GM18519 (cell line): ENCODE measurements at regions not wholly inside any gene's neighbourhood (a gene's known extent, or its start where the extent isn't known, plus 50 kb on each side); places are given as distances from the start of the nearest gene placed in this dataset.
"Not testable (repeated sequence)": the region's sequence is repeated elsewhere in the genome, so short reads cannot be mapped to it uniquely, and the experiment has no call there.

ENCODE experiments used
- ATAC-seq: cut with Tn5 transposase; IDR thresholded peaks from one replicate; pipeline ENCODE4 v1.9.1; 2021; ENCODE audit warnings: mild to moderate bottlenecking, moderate library complexity; ENCODE audit not compliant: unreplicated experiment, low FRiP score

DNA sequence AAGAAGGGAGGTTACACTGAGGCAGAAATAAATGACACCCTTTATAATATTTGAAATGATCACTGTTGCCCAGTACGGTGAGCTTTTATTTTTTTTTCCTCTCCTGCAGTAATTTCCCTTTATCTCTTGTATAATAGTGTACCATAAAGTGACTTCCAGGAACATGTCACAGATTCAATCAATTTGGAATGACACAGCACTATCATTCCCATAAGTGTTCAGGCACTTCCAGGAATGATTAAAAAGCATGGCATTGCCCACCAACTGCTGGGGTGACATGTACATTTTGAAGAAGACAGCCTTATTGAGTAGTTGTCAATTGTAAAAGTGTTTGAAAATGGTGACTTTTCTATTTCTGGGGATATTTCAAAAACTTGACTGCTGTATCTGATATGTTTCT is 1700.9 kb upstream of the NUDT12 start:
- ATAC-seq, result no peak

DNA sequence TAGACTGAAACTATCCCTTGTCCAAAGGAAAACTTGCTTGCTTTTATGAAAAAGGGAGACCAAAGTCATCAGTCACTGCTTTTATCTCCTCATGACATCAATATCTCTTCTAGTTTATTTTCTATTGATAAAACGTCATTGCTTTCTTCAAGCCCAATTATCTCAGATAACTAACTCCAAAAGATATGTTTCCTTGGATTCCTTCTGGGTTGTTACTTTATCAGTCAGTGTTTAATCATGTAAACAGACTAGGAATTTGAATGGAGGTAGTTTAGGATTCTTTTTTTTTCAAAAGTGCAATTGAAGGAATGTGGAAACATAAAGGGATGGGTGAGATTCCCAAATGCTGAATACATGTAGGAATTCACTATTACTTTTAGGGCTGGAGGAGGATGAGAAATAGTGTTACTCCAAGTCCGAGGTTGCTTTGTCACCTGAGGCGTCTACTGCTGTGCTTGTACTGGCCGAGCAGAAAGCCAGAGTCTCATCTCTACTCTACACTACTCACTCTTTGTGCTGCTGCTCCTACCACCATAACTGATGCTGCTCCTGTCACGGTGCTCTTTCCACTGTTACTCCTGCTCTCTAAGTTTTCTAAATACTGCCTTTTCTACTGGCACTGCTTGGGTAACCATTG is 1697.1 kb upstream of the NUDT12 start:
- no peak for ATAC-seq

DNA sequence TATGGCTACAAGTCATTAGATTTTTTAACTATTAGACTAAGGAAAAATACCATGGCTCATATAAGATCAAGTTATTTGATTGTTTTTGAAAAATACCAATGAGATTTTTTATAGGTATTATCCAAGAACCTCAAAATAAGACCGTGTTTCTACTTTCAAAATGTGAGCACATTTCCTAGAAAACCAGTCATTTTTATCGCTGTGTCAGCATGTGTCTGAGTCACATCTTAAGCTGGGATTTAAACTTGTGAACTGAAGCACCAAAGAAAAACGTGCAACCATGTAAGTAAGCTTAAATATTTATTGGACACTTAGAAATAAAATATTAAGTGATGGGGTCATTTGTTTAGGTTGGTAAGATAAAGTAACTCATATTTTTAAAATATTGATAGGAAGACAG is 1676.0 kb upstream of the NUDT12 start:
- ATAC-seq, result no peak

DNA sequence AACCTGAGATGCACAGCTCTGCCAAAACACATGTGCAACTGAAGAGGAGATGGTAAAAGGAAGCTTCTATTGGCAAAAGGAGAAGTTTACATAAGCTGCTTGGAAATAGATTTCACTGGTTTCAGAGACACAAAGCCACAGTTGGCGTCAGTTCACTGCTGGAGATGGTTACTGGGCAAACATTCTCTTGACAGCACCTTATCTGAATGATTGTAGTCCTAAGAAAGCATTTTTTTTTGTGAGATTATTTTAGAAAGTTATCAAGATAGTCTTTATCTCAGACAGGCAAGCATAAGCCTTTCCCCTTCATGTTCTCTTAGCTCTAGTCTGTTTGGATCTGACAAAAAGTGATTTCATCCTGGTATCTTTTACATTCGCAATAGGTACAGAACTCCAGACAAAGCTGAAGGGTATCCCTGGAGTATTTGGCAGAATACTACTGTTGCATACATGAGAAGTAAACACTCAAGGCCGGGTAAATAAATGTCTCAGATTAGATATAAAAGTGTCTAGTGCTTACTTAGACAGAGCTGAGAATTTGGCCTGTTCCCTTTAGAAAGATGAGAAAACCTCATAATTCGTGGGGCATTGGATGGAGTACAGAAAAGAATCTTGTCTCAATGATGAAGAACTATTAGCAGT is 1668.0 kb upstream of the NUDT12 start:
- ATAC-seq, result no peak

DNA sequence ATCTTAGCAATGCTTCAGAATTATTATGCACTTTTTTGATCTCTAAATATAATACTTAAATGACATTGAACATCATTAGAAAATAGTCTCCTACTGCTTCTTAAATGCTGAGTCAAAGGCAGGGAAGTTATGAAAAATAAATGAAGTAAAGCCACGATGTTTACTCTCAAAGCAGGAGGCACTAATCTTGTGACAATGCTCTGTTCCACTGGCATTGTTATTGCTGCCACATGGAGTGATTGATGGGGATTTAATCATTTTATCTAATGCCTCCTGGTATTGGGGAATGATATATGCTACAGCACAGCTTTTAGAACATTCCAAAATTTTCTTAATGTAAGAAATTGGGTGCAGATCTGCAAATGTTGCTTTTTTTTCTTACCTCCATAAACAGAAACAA is 1655.4 kb upstream of the NUDT12 start:
- ATAC-seq, result no peak

DNA sequence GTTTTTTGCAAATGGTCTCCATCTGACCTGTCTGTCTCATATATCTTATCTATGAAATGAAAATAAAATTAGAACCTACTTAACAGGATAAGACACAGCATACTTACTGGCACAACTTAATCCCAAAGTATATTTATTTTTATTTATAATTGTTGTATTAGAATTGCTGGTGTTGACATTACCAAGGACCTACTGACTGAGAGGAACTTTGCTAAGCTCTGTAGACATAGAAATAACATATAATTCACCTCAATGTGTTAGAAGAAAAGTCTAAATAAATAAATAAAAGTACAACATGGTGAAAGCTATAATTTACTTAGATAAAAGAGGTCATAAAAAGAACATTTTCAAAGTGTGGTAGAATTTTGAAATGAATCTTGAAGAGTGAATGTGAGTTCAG is 1650.5 kb upstream of the NUDT12 start:
- no peak for ATAC-seq

DNA sequence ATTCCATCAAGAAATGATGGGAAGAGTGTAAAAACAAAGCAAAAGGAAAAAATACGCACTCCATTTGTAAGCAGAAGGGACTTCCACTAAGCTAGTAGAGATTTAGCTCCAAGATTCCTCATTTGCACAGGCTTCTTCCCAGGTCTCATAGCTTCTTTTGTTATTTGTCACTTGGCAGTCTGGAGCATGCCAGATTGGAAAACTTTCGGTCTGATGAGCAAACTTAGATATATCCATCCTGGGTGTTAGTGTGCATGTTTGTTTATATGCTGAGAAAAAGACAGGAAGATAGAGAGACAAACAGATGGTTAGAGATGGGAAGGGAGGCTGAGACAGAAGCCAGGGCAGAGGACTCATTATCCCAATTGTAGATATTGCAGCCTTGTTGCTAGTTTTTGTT is 1644.5 kb upstream of the NUDT12 start:
- ATAC-seq, result no peak

DNA sequence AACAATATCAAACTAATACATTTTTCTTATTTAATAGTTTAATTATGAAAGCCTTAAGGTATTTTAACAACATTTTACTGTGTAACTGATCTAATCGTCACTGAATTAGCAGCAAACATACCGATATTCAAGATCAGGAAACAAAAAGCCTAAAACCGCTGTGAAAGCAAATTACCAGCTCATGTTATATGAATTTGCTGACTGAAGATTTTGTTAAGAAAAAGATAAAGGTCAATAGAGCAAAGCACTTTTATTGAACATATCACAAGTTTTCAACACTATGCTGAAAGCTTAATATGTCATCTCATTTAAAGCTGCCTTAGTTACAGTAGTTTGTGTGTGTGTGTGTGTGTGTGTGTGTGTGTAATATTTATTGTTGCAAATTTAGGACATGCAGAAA is 1634.9 kb upstream of the NUDT12 start:
- no peak for ATAC-seq

DNA sequence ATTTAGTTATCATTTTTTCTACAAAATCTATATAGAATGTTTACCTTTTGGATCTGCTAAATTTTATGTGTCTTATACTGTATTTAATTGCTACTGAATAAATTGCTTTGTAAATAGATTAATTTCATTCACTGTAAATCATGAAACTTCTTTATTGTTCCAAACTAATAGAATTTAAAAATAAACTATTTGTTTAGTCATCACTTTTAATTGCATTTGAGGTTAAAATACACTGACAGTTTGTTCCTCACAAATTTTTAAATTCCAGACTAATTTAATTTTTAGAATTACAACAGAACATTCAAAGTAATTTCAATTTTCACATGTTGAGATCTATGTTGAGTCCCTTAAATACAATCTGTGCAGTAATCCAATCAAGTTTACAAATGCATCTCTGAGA is 1633.2 kb upstream of the NUDT12 start:
- no peak for ATAC-seq

DNA sequence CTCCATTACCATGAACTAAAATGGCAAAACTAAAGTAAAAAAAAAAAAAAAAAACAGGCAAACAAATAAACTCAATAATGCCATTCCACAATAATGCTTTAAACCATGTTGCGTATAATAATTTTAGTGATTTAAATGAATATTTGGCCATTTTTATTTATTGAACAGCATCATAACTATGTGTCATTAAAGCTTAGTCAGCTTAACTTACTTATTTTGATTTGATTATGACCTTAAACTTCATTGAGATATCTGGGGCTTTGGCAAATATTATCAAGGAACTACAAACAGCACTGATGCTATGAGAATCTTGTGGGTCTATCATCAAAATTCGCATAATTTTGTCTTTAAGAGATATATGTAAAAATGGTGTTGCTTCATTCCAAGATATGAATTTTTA is 1610.3 kb upstream of the NUDT12 start:
- ATAC-seq, result no peak

DNA sequence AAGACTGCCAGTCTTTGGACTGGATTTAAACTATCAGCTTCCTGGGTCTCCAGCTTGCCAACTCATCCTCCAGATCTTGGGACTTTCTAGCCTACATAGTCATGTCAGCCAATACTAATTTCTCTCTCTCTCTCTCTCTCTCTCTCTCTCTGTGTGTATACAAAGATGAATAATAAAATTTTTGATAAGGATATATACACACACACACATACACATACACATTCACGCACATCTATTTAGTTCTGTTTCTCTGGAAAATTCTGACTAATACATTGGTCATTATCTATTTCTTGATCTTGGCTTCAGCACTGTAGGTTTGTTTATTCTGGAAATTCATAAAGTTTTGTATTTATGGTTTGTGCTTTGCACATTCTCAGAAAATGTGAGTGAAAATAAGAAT is 1606.2 kb upstream of the NUDT12 start:
- no peak for ATAC-seq

DNA sequence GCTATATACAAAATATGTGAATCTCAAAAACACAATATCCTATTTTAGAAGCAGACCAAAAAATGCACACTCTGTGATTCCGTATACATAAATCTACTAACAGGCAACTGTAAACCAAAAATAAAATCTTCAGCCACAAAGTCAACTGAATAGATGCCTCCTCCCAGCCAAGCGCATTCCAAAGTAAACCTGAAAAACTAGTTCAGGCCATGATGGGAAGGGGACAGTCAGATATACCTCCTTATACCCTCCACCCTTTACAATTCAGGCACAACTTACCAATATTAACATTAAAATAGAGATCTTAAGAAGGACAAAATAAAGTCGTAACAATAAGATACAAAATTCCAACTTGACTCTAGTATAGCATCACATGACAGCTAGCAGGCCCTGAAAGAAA is 1604.5 kb upstream of the NUDT12 start:
- no peak for ATAC-seq

DNA sequence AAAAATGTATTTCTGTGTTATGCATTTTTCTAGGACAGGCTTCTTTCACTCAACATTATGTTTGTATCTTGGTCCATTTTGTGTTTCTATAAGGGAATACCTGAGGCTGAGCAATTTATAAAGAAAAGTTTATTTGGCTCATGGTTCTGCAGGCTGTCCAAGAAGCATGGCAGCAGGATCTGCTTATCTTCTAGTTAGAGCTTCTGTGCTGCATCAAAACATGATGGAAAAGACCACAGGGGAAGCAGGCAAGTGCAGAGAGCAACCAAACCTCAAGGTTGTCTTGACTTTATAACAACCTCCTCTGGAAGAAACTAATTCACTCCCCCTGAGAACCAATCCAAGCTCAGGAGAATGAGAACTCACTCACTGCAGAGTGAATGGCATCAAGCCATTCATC is 1601.0 kb upstream of the NUDT12 start:
- no peak for ATAC-seq

DNA sequence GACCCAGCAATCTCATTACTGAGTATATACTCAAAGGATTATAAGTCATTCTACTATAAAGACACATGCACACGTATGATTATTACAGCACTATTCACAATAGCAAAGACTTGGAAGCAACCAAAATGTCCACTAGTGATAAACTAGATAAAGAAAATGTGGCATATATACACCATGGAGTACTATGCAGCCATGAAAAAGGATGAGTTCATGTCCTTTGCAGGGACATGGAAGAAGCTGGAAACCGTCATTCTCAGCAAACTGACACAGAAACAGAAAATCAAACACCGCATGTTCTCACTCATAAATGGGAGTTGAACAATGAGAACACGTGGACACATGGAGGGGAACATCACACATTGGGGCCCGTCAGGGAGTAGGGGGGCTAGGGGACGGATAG is 1600.0 kb upstream of the NUDT12 start:
- not testable (repeated sequence) for ATAC-seq

DNA sequence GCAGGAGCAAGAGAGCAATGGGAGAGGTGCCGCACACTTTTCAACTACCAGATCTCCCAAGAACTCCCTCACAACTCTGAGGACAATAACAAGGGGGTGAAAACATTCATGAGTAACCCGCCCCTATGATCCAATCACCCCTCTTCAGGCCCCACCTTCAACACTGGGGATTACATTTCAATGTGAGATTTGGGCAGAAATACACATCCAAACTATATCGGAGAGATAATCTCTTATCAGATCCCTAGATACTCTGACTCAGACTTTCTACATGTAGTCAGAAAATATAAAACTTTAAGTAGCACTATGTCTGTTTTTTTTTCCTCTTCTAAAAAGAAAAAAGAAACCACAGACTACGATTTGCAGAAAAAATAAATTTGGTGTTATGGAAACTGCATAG is 1595.9 kb upstream of the NUDT12 start:
- no peak for ATAC-seq

DNA sequence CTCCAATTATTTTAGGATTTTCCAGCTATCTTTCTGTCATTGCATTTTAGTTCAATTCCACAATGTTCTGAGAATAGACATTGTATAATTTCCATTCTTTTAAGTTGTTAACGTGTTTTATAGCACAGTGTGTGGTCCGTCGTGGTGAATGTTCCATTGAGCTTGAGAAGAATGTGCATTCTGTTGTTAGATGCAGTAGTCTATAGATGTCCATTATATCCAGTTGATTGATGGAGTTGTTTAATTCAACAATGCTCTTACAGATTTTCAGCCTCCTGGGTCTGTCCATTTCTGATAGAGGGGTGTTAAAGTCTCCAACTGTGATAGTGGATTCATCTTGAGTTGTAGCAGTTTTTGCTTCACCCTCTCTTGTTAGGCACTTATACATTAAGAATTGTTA is 1587.7 kb upstream of the NUDT12 start:
- ATAC-seq, result no peak

DNA sequence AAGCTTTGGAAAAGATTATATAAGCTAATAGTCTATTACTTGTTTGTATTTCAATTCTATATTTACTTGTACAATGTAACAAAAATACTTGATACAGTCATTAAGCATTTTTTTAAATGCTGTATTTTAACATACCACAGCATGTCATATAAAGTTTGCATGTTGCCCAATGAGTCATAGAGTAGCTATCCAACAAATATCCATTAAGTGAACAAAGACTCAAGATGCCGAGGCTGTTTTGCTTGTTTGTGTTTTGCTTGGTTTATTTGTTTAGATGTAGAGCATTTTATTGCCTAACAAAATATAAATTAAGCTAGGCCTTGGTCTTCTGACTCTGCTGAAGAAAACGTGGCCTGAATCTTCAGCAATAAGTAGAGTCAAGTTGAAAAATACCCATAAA is 1584.3 kb upstream of the NUDT12 start:
- ATAC-seq, result no peak

DNA sequence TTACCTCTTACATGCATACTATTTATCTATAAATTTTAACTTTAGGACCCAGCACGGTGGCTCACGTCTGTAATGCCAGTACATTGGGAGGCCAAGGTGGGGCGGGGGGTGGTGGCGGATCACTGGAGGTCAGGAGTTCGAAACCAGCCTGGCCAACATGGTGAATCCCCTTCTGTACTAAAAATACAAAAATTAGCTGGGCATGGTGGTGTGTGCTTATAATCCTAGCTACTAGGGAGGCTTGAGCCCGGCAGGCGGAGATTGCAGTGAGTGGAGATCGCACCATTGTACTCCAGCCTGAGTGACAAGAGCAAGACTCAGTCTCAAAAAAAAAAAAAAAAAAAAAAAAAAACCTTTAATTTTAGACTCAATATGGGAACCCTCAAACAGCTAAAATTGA is 1582.6 kb upstream of the NUDT12 start:
- ATAC-seq, result no peak

DNA sequence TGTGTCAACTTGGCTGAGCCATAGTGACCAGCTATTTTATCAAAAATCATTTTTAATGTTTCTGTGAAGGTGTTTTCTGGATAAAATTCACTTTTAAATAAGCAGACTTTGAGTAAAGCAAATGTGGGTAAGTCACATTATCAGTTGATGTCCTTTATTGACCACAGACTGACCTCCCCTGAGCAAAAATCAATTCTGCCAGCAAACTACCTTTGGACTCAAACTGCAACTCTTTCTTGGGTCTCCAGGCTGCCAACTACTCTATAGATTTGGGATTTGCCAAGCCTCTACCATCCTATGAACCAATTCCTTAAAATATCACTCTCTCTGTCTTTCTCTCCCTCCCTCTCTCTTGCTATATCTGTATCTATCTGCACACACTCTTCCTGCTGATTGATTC is 1571.7 kb upstream of the NUDT12 start:
- ATAC-seq, result no peak

DNA sequence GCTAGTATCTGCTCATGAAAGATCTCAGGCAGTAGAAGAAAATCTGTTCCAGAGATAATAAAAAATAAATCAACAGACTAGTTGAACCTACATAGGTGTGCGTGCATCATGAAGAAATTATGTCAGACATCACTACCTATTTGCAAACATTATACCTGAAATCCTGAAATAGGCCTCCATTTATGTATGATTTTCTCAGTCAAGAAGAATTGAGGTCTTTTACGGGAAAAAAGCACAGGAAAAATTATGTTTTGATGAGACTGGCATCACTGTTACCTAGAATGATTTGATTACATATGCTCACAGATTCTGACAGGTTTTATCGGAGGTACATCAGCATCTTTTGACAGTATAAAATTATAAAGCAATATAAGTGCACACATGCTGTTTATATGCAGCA is 1570.5 kb upstream of the NUDT12 start:
- no peak for ATAC-seq

DNA sequence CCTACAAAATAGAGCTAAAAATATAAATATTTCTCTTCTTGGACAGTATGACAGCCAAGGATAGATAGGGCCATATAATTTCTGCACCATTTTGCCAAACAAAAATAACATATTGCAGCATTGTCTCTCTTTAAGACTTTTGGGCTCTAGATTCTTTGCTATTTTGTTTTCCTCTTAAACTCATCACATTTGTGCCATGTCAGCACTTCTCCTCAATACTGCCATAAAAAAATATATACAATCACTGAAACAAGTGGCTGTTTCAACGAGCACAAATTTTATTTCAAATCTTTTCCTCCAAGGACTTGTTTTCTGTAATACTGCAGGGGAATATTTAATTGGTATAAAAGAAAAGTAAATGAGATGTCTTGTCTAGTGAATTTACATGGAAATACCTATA is 1570.0 kb upstream of the NUDT12 start:
- no peak for ATAC-seq

DNA sequence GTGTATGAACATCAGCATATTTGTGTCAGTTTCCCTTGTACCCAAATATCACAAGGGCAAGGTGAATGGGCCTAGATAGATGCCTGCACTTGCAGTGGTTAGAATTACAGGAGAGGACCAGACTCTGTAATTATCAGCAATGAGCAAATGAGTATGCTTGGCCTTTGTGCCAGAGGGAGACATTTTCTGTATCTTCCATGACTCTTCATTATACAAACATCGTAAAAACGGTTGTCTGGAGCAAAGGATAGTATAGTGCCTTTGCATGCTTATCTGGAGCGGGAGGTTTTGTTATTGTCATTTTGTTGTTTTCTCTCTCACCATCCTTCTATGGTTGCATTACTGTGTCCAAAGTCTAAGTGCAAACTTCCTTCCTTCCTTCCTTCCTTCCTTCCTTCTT is 1568.5 kb upstream of the NUDT12 start:
- ATAC-seq, result no peak

DNA sequence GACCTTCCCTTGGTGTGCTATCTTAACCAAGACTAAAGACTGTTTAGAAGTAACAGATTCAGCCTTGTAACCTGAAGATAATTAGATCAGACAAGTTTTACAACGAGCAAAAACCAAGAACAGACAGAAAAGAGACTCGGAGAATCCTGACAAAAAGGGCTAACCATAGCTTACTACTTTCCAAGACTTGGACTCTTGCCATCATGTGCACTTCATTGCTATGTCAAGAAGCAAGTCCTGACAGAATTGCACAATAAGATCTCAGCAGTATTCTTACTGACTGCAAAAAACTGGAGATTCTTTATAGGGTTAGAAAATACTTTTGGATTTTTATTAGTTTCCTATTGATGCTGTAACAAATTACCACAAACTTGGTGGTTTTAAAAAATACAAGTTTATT is 1539.0 kb upstream of the NUDT12 start:
- ATAC-seq, result no peak
